ENCODE measurements at regions not wholly inside any gene's neighbourhood (a gene's known extent, or its start where the extent isn't known, plus 50 kb on each side); places are given as distances from the start of the nearest gene placed in this dataset.

GRCh38 chr5:72055636-72056035 is 51.6 kb upstream of the MAP1B start:
- TF ChIP-seq TEAD4 (IDR thresholded peaks at IDR 0.05), result no peak
- TF ChIP-seq FOXM1 (IDR thresholded peaks at IDR 0.05; ENCODE audit: borderline replicate concordance, low read depth), result no peak
- no peak for TF ChIP-seq YY1 (IDR thresholded peaks at IDR 0.05; ENCODE audit: low read depth)
- TF ChIP-seq EGR1 (IDR thresholded peaks at IDR 0.05), result no peak
- TF ChIP-seq TCF12 (IDR thresholded peaks at IDR 0.05; ENCODE audit: low read depth), result no peak
- no peak for TF ChIP-seq TAF1 (IDR thresholded peaks at IDR 0.05; ENCODE audit: low read depth)
- no peak for TF ChIP-seq REST (IDR thresholded peaks at IDR 0.05; ENCODE audit: low read depth)
- no peak for TF ChIP-seq RAD21 (IDR thresholded peaks at IDR 0.05; ENCODE audit: low read depth)
- no peak for TF ChIP-seq CEBPB (IDR thresholded peaks at IDR 0.05)
- TF ChIP-seq EP300 (IDR thresholded peaks at IDR 0.05; ENCODE audit: borderline replicate concordance), result no peak
- TF ChIP-seq ZBTB7A (IDR thresholded peaks at IDR 0.05; ENCODE audit: low read depth), result no peak
- no peak for TF ChIP-seq CREB1 (IDR thresholded peaks at IDR 0.05; ENCODE audit: low read depth)
- no peak for TF ChIP-seq MAX (IDR thresholded peaks at IDR 0.05)
